ENCODE measurements at regions not wholly inside any gene's neighbourhood (a gene's known extent, or its start where the extent isn't known, plus 50 kb on each side); places are given as distances from the start of the nearest gene placed in this dataset.
"Not testable (repeated sequence)": the region's sequence is repeated elsewhere in the genome, so short reads cannot be mapped to it uniquely, and the experiment has no call there.

DNA sequence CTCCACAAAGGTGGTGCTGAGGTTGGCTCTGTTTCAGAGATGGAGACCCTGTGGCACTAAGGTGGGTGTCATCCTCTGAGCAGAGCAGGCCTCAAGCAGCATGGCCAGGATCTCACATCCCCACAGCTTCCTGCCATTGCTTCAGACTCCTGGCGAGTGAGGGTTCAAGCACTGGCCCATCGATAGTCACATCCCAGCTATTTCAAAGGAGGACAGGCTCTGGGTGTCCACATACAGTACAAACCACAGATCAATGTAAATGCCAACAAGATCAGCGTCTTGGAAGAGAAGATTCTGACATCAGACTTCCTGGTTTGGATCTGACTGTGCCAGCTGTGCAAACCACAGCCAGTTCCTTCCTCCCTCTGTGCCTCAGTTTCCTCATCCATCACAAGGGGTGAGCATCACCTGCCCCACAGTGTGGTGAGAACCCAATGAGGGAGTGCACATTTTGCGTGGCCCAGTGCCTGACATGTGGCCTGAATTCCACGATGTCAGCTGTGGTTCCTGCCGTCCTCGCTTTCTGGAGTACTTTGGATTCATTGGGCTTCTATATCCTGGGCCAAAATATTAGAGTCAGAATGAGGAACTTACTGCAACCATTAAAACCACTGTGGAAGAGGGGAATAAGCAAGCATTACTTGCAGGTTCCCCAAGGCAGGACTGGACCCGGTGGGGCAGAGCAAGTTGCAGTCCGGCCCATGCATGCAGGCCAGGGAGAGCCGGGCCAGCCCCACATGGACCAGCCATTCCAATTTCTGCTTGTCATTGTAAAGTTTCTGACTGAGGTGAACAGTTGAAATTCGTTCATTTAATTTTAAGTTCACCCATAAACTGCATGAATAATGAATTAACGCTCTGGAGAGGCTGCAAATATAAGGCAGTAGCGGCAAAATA, 236.0 kb downstream of the TTLL2 start:
- no peak overlapping the region for H3K27ac Mint-ChIP-seq
- H3K9me3 Mint-ChIP-seq: peaks cover 7 to 10% of the 10 kb centered on the region in 2 donors
- ATAC-seq (replicated peaks): peak in 1 of 2 donors; percentile 7
- no peak for DNase-seq
- peaks cover 0 to 16% of the 10 kb centered on the region in 2 donors for H3K27me3 Mint-ChIP-seq
- H3K4me1 Mint-ChIP-seq: no peaks in the 10 kb centered on the region
- H3K4me3 Mint-ChIP-seq: no peak overlapping the region
- H3K36me3 Mint-ChIP-seq: no peaks in the 10 kb centered on the region

GRCh38 chr6:167562862-167563261, 238.0 kb downstream of the TTLL2 start:
- not testable (repeated sequence) for ATAC-seq (replicated peaks); H3K4me1 Mint-ChIP-seq; H3K36me3 Mint-ChIP-seq; DNase-seq; H3K27ac Mint-ChIP-seq; H3K9me3 Mint-ChIP-seq; H3K4me3 Mint-ChIP-seq
- peaks cover 6 to 20% of the 10 kb centered on the region in 2 donors for H3K27me3 Mint-ChIP-seq

GRCh38 chr6:167564416-167565250, 239.7 kb downstream of the TTLL2 start:
- H3K36me3 Mint-ChIP-seq: no peaks in the 10 kb centered on the region
- no peak overlapping the region for H3K27ac Mint-ChIP-seq
- DNase-seq (no peak), ATAC-seq (replicated peaks) (no peak)
- H3K27me3 Mint-ChIP-seq: peaks cover 6 to 20% of the 10 kb centered on the region in 2 donors
- H3K4me3 Mint-ChIP-seq: no peak overlapping the region
- peaks cover 4 to 5% of the 10 kb centered on the region in 2 donors for H3K9me3 Mint-ChIP-seq
- no peaks in the 10 kb centered on the region for H3K4me1 Mint-ChIP-seq

GRCh38 chr6:167565388-167565787, 240.5 kb downstream of the TTLL2 start:
- Mint-ChIP-seq H3K4me3 (no peak overlapping the region), H3K27me3 (peaks cover 6 to 15% of the 10 kb centered on the region in 2 donors), H3K9me3 (peaks cover 4 to 5% of the 10 kb centered on the region in 2 donors), H3K4me1 (no peaks in the 10 kb centered on the region), H3K27ac (no peak overlapping the region), H3K36me3 (no peaks in the 10 kb centered on the region)
- ATAC-seq (replicated peaks): no peak
- no peak for DNase-seq

DNA sequence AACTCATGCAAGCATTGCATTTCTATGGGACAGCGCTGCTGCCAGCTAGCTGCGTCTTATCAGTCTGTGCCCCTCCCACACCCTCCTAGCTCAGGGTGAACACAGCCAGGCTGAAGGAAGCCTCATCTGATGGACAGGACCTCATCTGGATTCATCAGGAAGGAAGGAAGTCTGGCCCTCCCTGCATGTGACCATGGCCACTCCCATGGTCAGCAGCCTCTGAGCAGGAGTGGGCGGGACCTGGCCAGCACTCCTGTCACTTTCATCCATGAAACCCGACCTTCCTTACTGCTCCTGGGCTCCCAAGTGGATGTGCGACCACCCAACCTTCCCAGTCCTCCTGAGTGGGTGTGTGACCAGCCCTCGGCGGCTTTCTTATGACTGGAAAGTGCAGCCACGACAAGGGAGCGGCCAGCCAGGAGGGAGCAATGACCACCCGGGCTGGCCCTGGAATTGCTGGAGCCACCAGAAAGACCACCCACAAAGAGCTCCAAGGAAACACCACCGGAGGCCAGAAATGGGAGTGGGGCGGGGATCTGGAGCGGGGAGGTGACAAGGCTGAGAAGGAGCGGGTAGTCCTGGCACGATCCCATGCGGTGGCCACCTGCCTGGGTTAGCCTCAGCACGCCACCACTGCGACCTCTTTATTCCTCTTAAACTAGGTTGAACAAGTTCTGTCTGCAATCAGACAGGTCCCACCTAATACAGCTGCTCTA, 241.2 kb downstream of the TTLL2 start:
- Mint-ChIP-seq H3K4me1 (no peaks in the 10 kb centered on the region), H3K27ac (no peak overlapping the region), H3K27me3 (peaks cover 6 to 11% of the 10 kb centered on the region in 2 donors), H3K36me3 (no peaks in the 10 kb centered on the region), H3K9me3 (peaks cover 4 to 5% of the 10 kb centered on the region in 2 donors), H3K4me3 (no peak overlapping the region)
- DNase-seq (no peak), ATAC-seq (replicated peaks) (no peak)

DNA sequence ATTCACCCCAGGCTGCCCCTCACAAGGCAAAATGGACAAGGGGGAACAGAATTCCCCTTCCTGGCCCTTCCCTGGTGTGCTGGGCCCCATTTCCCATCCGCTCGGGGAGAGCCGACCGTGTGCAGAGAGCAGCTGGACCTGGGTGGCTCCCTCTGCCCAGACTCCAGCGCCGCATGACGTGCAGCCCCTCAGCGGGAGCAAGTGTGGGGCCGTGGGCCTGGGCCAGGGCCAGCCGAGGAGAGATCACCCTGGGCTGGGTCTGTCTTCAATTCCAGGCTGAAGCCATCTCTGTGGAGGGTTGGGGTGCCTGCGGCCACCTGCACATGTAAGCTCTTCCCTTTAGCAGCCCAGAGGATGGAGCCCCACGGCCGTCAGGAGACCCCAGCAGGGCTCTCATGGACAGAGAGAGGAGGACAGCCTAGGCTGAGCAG, 241.8 kb downstream of the TTLL2 start:
- H3K4me1 Mint-ChIP-seq: no peaks in the 10 kb centered on the region
- peaks cover 5 to 6% of the 10 kb centered on the region in 2 donors for H3K27me3 Mint-ChIP-seq
- no peak overlapping the region for H3K4me3 Mint-ChIP-seq
- ATAC-seq (replicated peaks) (no peak), DNase-seq (no peak)
- H3K27ac Mint-ChIP-seq: no peak overlapping the region
- peaks cover 4 to 5% of the 10 kb centered on the region in 2 donors for H3K9me3 Mint-ChIP-seq
- no peaks in the 10 kb centered on the region for H3K36me3 Mint-ChIP-seq

DNA sequence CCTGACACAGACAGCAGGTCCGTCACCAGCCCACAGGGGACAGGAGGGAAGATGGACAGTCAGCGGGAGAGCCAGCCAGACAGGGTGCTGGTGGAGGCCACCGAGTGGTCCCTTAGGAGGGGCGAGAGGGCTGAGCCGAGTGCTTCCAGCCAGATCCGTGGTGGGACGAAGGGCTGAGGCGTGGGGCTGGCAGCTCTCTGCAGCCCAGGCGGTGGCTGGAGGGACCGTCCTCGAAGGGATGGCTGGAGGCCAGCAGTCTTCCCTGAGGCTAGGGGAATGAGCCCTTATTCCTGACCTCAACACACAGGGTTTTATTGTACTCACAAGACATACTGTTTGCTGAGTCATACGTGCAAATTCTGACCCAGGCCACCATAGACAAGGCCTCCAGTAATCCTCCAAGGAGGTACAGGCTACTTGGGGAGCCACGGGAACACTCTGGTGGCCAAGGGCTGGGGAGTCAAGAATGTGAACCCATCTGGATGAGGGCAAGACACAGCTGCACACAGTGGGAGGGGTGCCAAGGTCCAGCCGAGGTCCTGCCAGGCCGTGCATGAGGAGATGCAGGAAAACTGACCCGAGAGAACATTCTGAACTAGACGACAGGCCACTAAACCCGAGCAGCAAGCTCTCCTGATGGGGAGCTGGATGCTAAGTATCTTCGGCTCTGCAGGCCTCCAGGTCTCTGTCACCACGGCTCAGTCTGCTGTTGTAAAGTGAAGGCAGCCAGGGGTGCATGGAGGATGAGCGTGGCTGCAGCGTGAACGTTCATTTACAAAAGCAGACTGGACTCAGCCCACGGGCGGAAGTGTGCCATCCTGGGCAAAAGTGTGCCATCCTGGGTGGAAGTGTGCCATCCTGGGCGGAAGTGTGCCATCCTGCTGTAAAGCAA, 242.5 kb downstream of the TTLL2 start:
- Mint-ChIP-seq H3K4me3 (no peak overlapping the region), H3K36me3 (no peaks in the 10 kb centered on the region), H3K9me3 (peaks cover 4 to 5% of the 10 kb centered on the region in 2 donors), H3K4me1 (no peaks in the 10 kb centered on the region), H3K27me3 (peaks cover 4 to 6% of the 10 kb centered on the region in 2 donors), H3K27ac (no peak overlapping the region)
- ATAC-seq (replicated peaks) (no peak), DNase-seq (no peak)

DNA sequence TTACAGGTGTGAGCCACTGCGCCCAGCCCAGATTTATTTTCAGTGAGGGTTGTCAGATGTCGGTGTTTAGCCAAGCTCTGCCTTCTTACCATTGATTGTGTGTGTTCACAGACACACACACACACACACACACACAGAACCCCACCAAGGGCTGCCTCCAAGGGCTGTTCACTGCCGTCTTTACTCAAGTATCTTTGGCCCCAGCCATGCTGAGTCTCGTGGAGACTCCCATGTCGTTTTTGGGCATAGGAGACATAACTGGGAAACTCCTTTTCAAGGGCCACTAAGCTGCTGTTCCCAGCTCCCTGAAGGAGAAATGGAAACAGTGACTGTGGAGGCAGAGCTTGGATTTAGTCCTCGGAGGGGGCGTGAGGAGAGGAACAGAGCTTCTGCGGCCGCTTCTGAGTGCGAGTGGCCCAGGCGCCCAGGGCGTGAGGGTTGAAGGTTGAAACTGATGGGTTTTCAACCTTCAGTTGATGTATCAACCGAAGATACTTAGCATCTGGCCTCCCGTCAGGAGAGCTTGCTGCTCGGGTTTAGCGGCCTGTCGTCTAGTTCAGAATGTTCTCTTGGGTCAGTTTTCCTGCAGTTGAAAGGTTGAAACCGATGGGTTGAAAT, 243.6 kb downstream of the TTLL2 start:
- Mint-ChIP-seq H3K27ac (no peak overlapping the region), H3K4me3 (no peak overlapping the region), H3K27me3 (peaks cover 4 to 6% of the 10 kb centered on the region in 2 donors), H3K36me3 (no peaks in the 10 kb centered on the region), H3K9me3 (peaks cover 3 to 4% of the 10 kb centered on the region in 2 donors), H3K4me1 (no peaks in the 10 kb centered on the region)
- DNase-seq (no peak), ATAC-seq (replicated peaks) (no peak)

GRCh38 chr6:167569041-167569805, 244.3 kb downstream of the TTLL2 start:
- no peak for DNase-seq
- peaks cover 4 to 6% of the 10 kb centered on the region in 2 donors for H3K27me3 Mint-ChIP-seq

DNA sequence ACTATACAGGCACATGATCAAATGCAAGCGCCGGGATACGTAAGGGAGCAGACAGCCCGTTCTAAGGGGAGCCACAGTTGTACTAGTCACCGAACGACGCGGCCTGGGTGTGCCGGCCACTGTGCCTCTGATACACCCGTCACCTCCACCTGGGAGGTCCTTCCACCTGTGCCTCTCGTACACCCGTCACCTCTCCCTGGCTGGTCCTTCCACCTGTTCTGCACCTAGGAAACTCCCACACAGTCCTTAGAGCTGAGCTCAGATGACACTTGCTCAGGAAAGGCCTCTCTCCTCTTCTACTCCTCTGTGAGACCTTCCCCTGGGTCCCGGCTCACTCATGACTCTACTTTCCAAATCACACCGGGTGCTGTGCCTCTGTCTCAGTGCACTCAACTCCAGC, 245.0 kb downstream of the TTLL2 start:
- DNase-seq (no peak), ATAC-seq (replicated peaks) (no peak)
- H3K36me3 Mint-ChIP-seq: no peaks in the 10 kb centered on the region
- no peaks in the 10 kb centered on the region for H3K4me1 Mint-ChIP-seq
- H3K4me3 Mint-ChIP-seq: no peak overlapping the region
- peaks cover 4 to 6% of the 10 kb centered on the region in 2 donors for H3K27me3 Mint-ChIP-seq
- no peaks in the 10 kb centered on the region for H3K9me3 Mint-ChIP-seq
- H3K27ac Mint-ChIP-seq: no peak overlapping the region

More at GRCh38 chr6:167569041-167569805, 244.3 kb downstream of the TTLL2 start:
- H3K4me3 Mint-ChIP-seq: no peak overlapping the region
- no peaks in the 10 kb centered on the region for H3K36me3 Mint-ChIP-seq
- no peaks in the 10 kb centered on the region for H3K4me1 Mint-ChIP-seq
- H3K27ac Mint-ChIP-seq: no peak overlapping the region
- no peak for ATAC-seq (replicated peaks)
- no peaks in the 10 kb centered on the region for H3K9me3 Mint-ChIP-seq

GRCh38 chr6:167570460-167571400, 245.8 kb downstream of the TTLL2 start:
- ATAC-seq (replicated peaks): no peak
- H3K36me3 Mint-ChIP-seq: no peaks in the 10 kb centered on the region

DNA sequence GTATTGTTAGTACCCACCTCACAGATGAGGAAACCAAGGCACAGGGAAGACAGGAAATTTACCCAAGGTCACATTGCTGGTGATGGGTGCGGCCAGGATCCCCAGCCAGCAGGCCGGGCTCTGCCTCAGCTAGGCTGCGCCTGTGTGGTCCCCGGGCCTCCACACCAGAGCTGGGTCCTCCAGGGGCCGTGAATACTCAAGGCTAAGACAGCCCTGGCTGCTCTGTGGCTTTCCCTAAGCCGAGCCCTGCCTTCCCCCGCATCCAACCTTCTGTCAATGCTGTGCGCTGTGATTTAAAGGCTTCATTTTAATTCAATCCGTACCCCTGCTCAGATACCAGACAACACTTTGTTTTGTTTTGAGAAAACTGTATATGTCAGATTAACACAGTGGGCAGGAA, 246.7 kb downstream of the TTLL2 start:
- no peak overlapping the region for H3K27ac Mint-ChIP-seq
- H3K4me3 Mint-ChIP-seq: no peak overlapping the region
- DNase-seq (no peak), ATAC-seq (replicated peaks) (no peak)
- H3K4me1 Mint-ChIP-seq: no peaks in the 10 kb centered on the region
- peaks cover 6 to 8% of the 10 kb centered on the region in 2 donors for H3K27me3 Mint-ChIP-seq
- peaks cover 0 to 2% of the 10 kb centered on the region in 2 donors for H3K36me3 Mint-ChIP-seq
- H3K9me3 Mint-ChIP-seq: no peaks in the 10 kb centered on the region

More at GRCh38 chr6:167570460-167571400, 245.8 kb downstream of the TTLL2 start:
- DNase-seq: no peak
- Mint-ChIP-seq H3K27me3 (peaks cover 4 to 6% of the 10 kb centered on the region in 2 donors), H3K9me3 (no peaks in the 10 kb centered on the region), H3K4me3 (no peak overlapping the region), H3K27ac (no peak overlapping the region), H3K4me1 (no peaks in the 10 kb centered on the region)
